PC-9 (cell line): ENCODE measurements at regions not wholly inside any gene's neighbourhood (a gene's known extent, or its start where the extent isn't known, plus 50 kb on each side); places are given as distances from the start of the nearest gene placed in this dataset.
A peak's percentile ranks its signal among the peaks of the same experiment; 100 is the strongest.

Source experiments
- BruUV-seq: library from RNA; stranded (reverse); fragments of 400-500 nt; replicated peaks from 2 replicates; lab custom pipeline; 2021; lab: Mats Ljungman, UMichigan
- CTCF ChIA-PET: fragments of 300-600 bp; sonication (Branson Sonifier 250); formaldehyde crosslinking; loops from one replicate; lab custom pipeline; 2022; ENCODE audit warnings: antibody characterized with exemption; lab: Charles Lee
- POLR2A ChIA-PET: fragments of 300-600 bp; sonication (Branson Sonifier 250); formaldehyde crosslinking; loops from one replicate; lab custom pipeline; 2022; ENCODE audit warnings: antibody characterized with exemption; ENCODE audit not compliant: unreplicated experiment; lab: Charles Lee
- DNase-seq, 2 experiments: peaks; one replicate each; pipeline versions ENCODE4 v3.0.0 to v3.0.0-alpha.2; 2015 to 2022; ENCODE audit warnings: mixed read lengths in 1 of 2
- H2AFZ ChIP-seq: fragments of 200-600 bp; sonication (generic); 2 replicates; pipeline ENCODE4 v1.8.1; 2017; ENCODE audit warnings: antibody characterized with exemption
- H3F3A ChIP-seq: fragments of 200-600 bp; sonication (generic); 2 replicates; pipeline ENCODE4 v1.8.1; 2017; ENCODE audit warnings: antibody characterized with exemption, mild to moderate bottlenecking, low read depth; ENCODE audit not compliant: insufficient read depth
- H3K27ac ChIP-seq: fragments of 200-600 bp; sonication (generic); 2 replicates; pipeline ENCODE4 v1.6.1; 2016; ENCODE audit warnings: mixed run types
- H3K27me3 ChIP-seq: fragments of 200-600 bp; sonication (generic); 2 replicates; pipeline ENCODE4 v1.6.1; 2016; ENCODE audit warnings: low read depth, mixed run types; ENCODE audit not compliant: insufficient read depth
- H3K36me3 ChIP-seq: fragments of 200-600 bp; sonication (generic); 2 replicates; pipeline ENCODE4 v1.6.1; 2016; ENCODE audit warnings: low read depth, mixed run types
- H3K4me1 ChIP-seq: fragments of 200-600 bp; sonication (generic); replicated peaks from 2 replicates; pipeline ENCODE4 v1.6.1; 2016; ENCODE audit warnings: mixed run types; ENCODE audit not compliant: insufficient read depth
- H3K4me2 ChIP-seq: fragments of 200-600 bp; sonication (generic); 2 replicates; pipeline ENCODE4 v1.6.1; 2017; ENCODE audit warnings: mixed run types
- H3K4me3 ChIP-seq: fragments of 200-600 bp; sonication (generic); 2 replicates; pipeline ENCODE4 v1.6.1; 2016; ENCODE audit warnings: mixed run types
- H3K79me2 ChIP-seq: fragments of 200-600 bp; sonication (generic); 2 replicates; pipeline ENCODE4 v1.6.1; 2017; ENCODE audit warnings: low read depth, mixed run types
- H3K9me2 ChIP-seq: fragments of 200-600 bp; sonication (generic); 2 replicates; pipeline ENCODE4 v1.8.1; 2017; ENCODE audit warnings: mild to moderate bottlenecking; ENCODE audit not compliant: insufficient read depth
- H3K9me3 ChIP-seq: fragments of 200-600 bp; sonication (generic); 2 replicates; pipeline ENCODE4 v1.8.1; 2016; ENCODE audit warnings: low read depth; ENCODE audit not compliant: insufficient read depth
- H4K20me1 ChIP-seq: fragments of 200-600 bp; sonication (generic); 2 replicates; pipeline ENCODE4 v1.8.1; 2017; ENCODE audit not compliant: insufficient read depth
- CTCF ChIP-seq: fragments of 200-600 bp; sonication (generic); conservative IDR thresholded peaks from 2 replicates; pipeline ENCODE4 v1.6.1; 2017; ENCODE audit warnings: mixed run types, antibody characterized with exemption, mild to moderate bottlenecking, moderate library complexity
- EZH2 ChIP-seq: fragments of 200-600 bp; sonication (generic); IDR thresholded peaks from 2 replicates; pipeline ENCODE4 v1.8.0; 2017; ENCODE audit warnings: antibody characterized with exemption, low read depth
- intact Hi-C: fragments of 100-400 bp; cut with micrococcal nuclease; formaldehyde crosslinking; loops from one replicate; pipeline ENCODE4 v1.10.0; 2022; ENCODE audit not compliant: unreplicated experiment

DNA sequence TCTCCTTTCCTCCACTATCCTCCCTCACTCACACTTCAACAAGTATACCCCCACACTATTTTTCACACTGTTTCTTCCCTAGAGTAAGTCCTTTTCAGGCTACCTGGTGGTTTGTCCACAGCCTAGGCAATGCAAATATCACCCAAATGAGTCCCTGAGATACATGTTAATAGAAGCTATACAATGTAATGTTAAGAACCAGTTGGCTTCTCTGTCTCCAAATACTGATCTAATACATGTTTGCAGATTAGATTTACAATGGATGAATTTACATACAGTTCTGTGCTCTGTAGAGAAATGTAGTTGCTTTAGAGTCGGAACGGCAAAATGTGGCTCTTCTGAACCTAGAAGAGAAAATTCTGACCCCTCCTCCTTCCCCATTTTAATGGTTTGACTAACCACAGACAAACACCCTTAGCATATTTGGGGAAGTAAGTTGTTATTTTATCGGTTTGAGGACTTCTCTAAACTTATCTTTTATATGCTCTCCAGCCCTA, 63.6 kb upstream of the MBNL1 start:
- BruUV-seq = no TSS peak
- Histone ChIP-seq H3F3A (no peaks in the 10 kb centered on the region), H3K4me1 (0 out of 2 replicates have a peak, but pooled peaks cover 4% of the 10 kb centered on the region), H2AFZ (no peak overlapping the region), H3K27me3 (no peaks in the 10 kb centered on the region), H3K79me2 (no peaks in the 10 kb centered on the region), H3K9me2 (0 out of 2 replicates have a peak, but pooled peaks cover 4% of the 10 kb centered on the region), H3K9me3 (no peaks in the 10 kb centered on the region), H3K4me2 (no peak overlapping the region), H4K20me1 (no peaks in the 10 kb centered on the region), H3K27ac (no peak overlapping the region), H3K36me3 (no peaks in the 10 kb centered on the region), H3K4me3 (no peak overlapping the region)
- DNase-seq = no peak
- intact Hi-C loops = no loop called here
- CTCF ChIA-PET = no interaction called here
- TF ChIP-seq CTCF = no peak
- POLR2A ChIA-PET = no interaction called here

GRCh38 chr3:152206243-152206760, 62.4 kb upstream of the MBNL1 start:
- no TSS peak for BruUV-seq

DNA sequence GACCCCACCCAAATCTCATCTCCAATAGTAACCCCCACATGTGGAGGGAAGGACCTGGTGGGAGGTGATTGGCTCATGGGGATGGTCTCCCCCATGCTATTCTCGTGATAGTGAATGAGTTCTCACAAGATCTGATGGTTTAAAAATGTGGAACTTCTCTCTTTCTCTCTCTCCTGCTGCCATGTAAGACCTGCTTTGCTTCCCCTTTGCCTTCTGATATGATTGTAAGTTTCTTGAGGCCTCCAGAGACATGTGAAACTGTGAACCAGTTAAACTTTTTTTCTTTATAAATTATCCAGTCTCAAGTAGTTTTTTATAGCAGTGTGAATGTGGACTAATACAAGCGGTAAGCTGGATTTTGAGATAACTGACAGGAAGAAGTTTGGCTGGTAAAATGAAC, 60.3 kb upstream of the MBNL1 start:
- BruUV-seq = no TSS peak
- no peak for TF ChIP-seq EZH2
- TF ChIP-seq CTCF = no peak
- POLR2A ChIA-PET = no interaction called here

More at GRCh38 chr3:152206243-152206760, 62.4 kb upstream of the MBNL1 start:
- Histone ChIP-seq H3K4me3 (no peak overlapping the region), H3K27ac (no peak overlapping the region), H3K4me1 (0 out of 2 replicates have a peak, but pooled peaks cover 4% of the 10 kb centered on the region), H3F3A (no peaks in the 10 kb centered on the region), H3K4me2 (no peak overlapping the region), H3K9me2 (0 out of 2 replicates have a peak, but pooled peaks cover 4% of the 10 kb centered on the region), H4K20me1 (no peaks in the 10 kb centered on the region), H2AFZ (no peak overlapping the region), H3K79me2 (no peaks in the 10 kb centered on the region), H3K27me3 (no peaks in the 10 kb centered on the region), H3K9me3 (no peaks in the 10 kb centered on the region), H3K36me3 (no peaks in the 10 kb centered on the region)
- intact Hi-C loops = no loop called here
- ChIA-PET POLR2A (no interaction called here), CTCF (no interaction called here)
- TF ChIP-seq CTCF (no peak), EZH2 (no peak)
- DNase-seq = no peak

More for the DNA sequence above, 60.3 kb upstream of the MBNL1 start:
- no peak for DNase-seq
- Histone ChIP-seq H3K4me2 (no peak overlapping the region), H3K36me3 (no peaks in the 10 kb centered on the region), H3F3A (no peaks in the 10 kb centered on the region), H4K20me1 (no peaks in the 10 kb centered on the region), H3K9me3 (no peaks in the 10 kb centered on the region), H3K4me1 (0 out of 2 replicates have a peak, but pooled peaks cover 4% of the 10 kb centered on the region), H3K9me2 (0 out of 2 replicates have a peak, but pooled peaks cover 4% of the 10 kb centered on the region), H3K4me3 (no peak overlapping the region), H3K27me3 (no peaks in the 10 kb centered on the region), H3K79me2 (no peaks in the 10 kb centered on the region), H2AFZ (peak overlapping the region; percentile 52; the same call in 1 of the 2 replicates), H3K27ac (no peak overlapping the region)
- CTCF ChIA-PET = no interaction called here
- intact Hi-C loops = no loop called here
